RPMI8226 (cell line): ENCODE measurements at regions not wholly inside any gene's neighbourhood (a gene's known extent, or its start where the extent isn't known, plus 50 kb on each side); places are given as distances from the start of the nearest gene placed in this dataset.

ENCODE experiments used
- DNase-seq: peaks from one replicate; pipeline ENCODE4 v3.0.0-alpha.2; 2015

DNA sequence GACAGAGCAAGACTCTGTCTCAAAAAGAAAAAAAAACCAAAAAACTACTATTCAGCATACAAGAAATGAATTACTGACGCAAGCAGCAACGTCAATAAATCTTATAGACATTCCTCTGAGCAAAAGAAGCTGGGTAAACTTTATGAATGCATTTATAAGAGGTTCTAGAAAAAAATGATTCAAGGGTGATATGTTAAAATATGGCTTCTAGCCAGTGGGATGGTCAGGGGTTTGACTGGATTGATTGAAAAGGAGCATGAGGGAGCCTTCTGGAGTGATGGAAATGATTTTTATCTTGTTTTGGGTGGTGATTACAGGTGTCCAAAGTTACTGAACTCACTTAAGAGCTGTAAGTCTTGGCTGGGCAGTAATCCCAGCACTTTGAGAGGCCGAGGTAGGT, 64.9 kb upstream of the SALL4 start:
- no peak for DNase-seq

DNA sequence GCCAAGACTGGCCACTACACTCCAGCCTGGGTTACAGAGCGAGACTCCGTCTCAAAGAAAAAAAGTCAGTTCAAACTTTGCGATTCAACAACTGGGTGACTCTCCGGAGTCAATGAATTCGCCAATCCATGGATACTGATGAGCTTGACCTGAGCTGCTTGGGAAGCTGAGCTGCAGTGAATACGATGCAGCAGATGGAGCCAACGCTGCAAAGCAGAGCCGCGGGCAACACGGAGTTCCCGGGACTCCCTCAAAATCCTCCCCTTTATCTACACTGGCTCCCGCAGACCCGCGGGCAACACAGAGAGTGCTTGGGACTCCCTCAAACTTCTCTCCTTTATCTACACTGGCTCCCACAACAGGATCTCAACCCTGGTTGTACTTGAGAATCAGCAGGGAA, 62.6 kb upstream of the SALL4 start:
- no peak for DNase-seq

DNA sequence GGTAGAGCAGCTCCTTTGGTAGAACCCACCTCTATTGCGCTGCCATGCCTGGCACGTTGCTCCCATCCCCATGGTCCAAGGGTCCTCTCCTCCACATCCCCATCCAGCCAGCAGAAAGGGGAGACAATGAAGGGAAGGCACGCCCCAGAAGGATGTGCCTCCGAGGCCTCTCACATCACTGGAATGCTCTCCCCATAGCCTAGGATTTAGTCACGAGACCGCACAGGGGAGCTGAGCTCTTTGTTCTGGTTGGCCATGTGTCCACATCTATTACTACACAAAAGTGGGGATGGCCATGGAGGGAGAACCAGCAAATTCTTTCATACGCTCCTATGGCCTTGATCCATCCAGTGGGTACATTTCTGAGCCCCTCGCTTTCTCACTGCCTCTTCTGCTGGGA, 60.5 kb upstream of the SALL4 start:
- DNase-seq, result no peak

DNA sequence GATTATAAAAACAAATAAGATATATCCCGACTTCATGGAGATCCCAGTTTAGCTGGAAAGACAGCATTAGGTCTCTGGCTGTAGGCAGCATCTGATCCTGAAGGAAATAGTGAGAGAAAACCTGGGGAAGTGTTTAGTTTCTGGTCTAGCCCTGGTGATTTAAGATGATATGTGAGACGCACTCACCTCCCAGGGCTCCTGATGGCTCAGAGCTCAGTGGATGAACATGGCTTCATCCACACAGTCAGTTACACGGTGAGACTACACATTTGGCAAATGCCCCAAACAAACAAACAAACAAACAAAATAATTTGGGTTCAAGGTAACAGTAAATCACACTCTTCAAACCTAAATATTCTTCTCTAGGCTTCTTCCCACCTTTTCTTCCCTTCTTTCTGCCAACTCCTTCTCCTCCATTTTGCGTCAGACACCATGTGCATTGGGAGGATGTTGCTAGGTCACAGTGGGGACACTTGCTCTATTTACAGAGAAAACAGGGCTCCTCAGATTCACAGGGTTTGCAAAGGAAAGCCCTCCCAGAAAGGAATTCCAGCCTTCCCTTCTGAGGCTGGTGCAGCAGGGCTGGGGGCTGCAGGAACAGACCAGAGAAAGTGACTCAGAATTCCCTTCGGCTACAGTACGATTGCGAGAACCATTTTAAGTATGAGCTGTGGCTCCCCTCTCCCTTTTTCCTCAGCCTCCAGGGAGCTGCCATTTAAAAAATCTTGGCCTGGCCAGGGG, 59.6 kb upstream of the SALL4 start:
- DNase-seq, result no peak

DNA sequence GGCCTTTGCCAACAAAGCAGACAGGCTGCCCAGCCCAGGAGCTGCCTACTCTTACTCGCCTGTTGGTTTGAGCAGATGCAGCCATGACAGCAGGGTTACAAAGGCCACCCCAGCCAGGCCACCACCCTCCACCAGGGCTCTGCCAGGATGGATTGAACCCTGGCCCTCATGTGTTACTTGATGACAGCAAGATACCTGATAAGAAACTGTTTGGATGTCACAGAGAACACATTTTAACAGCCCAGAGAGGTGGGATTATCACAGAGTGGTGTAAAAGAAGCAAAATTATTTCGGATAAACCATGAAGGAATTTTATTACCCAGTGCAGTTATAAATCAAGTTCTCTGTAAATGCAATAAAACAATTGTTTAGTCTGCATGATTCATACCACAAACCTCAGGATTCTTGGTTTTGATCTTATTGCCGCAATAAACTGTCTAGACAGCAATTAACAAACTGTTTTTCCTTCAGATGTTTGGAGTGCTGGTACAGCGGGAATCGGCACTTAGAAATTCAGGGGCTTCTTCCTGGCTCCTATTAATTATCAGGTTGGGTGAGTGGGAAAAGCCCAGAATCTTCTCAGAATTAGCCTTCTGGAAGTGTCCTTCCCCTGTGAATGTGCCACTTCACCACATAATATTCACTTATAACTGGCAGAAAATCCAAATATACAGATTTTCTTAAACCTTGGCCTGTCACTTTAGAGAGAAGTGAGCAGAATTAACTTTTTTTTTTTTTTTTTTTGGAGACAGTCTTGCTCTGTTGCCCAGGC, 58.0 kb upstream of the SALL4 start:
- no peak for DNase-seq

DNA sequence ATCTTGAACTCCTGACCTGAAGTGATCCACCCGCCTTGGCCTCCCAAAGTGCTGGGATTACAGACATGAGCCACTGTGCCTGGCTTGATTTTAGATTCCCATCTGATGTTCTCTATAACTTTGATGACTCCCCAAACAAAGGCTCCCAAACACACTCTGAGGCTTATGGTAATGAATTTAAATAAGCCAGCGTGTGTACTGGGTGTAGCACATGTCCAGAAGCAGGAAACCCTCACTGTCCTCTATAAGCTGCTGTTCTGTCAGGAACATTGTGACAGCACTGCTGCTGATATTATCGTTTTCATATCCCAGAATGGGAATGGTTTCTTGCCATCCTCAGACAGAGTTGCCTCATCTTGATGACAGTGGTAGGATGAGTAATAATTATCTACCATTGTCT, 54.1 kb upstream of the SALL4 start:
- DNase-seq, result no peak

DNA sequence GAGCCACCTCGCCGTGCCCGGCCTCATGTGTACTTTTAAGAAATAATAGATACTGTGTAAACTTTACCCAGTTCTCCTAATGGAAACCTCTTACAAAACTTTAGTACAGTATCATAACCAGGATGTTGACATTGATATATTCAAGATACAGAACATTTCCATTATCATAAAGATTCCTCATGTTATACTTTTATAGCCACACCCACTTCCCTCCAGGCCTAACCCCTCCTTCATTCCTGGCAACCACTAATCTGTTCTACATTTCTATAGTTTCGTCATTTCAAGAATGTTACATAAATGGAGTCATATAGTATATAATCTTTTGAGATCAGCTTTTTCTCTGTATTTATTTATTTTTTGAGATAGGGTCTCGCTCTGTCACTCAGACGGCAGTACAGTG, 52.6 kb upstream of the SALL4 start:
- DNase-seq, result no peak
